A673 (cell line): ENCODE measurements at regions not wholly inside any gene's neighbourhood (a gene's known extent, or its start where the extent isn't known, plus 50 kb on each side); places are given as distances from the start of the nearest gene placed in this dataset.

Source experiments
- CTCF ChIP-seq: fragments of 300-800, 200-600 bp; sonication (generic); conservative IDR thresholded peaks from 2 replicates; pipeline ENCODE4 v1.5.1; 2017; ENCODE audit warnings: low read depth, mild to moderate bottlenecking, antibody characterized with exemption, low read length, moderate library complexity, mixed read lengths
- EZH2 ChIP-seq: fragments of 200-600 bp; sonication (generic); IDR thresholded peaks from 2 replicates; pipeline ENCODE4 v1.6.1; 2017; ENCODE audit warnings: borderline replicate concordance, low read depth, mild to moderate bottlenecking, mixed read lengths, antibody characterized with exemption, low read length; ENCODE audit not compliant: poor library complexity, severe bottlenecking

- TF ChIP-seq CTCF (no peak), EZH2 (no peak)
These were observed 81.8 kb upstream of the GRM7 start for GRCh38 chr3:6779140-6779539.
